Activated effector memory CD4-positive, alpha-beta T cell treated with anti-CD3 and anti-CD28 coated beads, Interleukin-2, amount 50 U/mL, for 16 hours (primary cell): ENCODE measurements at regions not wholly inside any gene's neighbourhood (a gene's known extent, or its start where the extent isn't known, plus 50 kb on each side); places are given as distances from the start of the nearest gene placed in this dataset.
"Not testable (repeated sequence)": the region's sequence is repeated elsewhere in the genome, so short reads cannot be mapped to it uniquely, and the experiment has no call there.

Experiments used
- DNase-seq: peaks from one replicate; pipeline ENCODE4 v3.0.0-alpha.2; 2020

GRCh38 chr5:99410386-99410785, 481.6 kb upstream of the CHD1 start:
- DNase-seq: not testable (repeated sequence)

- not testable (repeated sequence) for DNase-seq
Observed at GRCh38 chr5:99404764-99405302, 476.0 kb upstream of the CHD1 start.

GRCh38 chr5:99400571-99400970, 471.8 kb upstream of the CHD1 start:
- not testable (repeated sequence) for DNase-seq

- DNase-seq: no peak
Observed at GRCh38 chr5:99398976-99399375, 470.2 kb upstream of the CHD1 start.

- DNase-seq: no peak
Observed at GRCh38 chr5:99386406-99387077, 457.7 kb upstream of the CHD1 start.

- no peak for DNase-seq
Observed at GRCh38 chr5:99379187-99379586, 450.4 kb upstream of the CHD1 start.

GRCh38 chr5:99378443-99378842, 449.6 kb upstream of the CHD1 start:
- no peak for DNase-seq

GRCh38 chr5:99369797-99370593, 441.2 kb upstream of the CHD1 start:
- no peak for DNase-seq

GRCh38 chr5:99368726-99369125, 439.9 kb upstream of the CHD1 start:
- DNase-seq: no peak

- no peak for DNase-seq
Observed at GRCh38 chr5:99355881-99356280, 427.1 kb upstream of the CHD1 start.

GRCh38 chr5:99349787-99350186, 421.0 kb upstream of the CHD1 start:
- DNase-seq: no peak

- DNase-seq: no peak
Observed at GRCh38 chr5:99348597-99348996, 419.8 kb upstream of the CHD1 start.

GRCh38 chr5:99339758-99340157, 411.0 kb upstream of the CHD1 start:
- not testable (repeated sequence) for DNase-seq

GRCh38 chr5:99334936-99335335, 406.1 kb upstream of the CHD1 start:
- no peak for DNase-seq

- DNase-seq: no peak
Observed at GRCh38 chr5:99331061-99331460, 402.3 kb upstream of the CHD1 start.

- no peak for DNase-seq
Observed at GRCh38 chr5:99320436-99320835, 391.6 kb upstream of the CHD1 start.

- DNase-seq: no peak
Observed at GRCh38 chr5:99317136-99317535, 388.3 kb upstream of the CHD1 start.

- no peak for DNase-seq
Observed at GRCh38 chr5:99316484-99316883, 387.7 kb upstream of the CHD1 start.

- no peak for DNase-seq
Observed at GRCh38 chr5:99315413-99316183, 386.8 kb upstream of the CHD1 start.

- DNase-seq: no peak
Observed at GRCh38 chr5:99314721-99315120, 385.9 kb upstream of the CHD1 start.

- DNase-seq: no peak
Observed at GRCh38 chr5:99308131-99308530, 379.3 kb upstream of the CHD1 start.

- no peak for DNase-seq
Observed at GRCh38 chr5:99305045-99305580, 376.3 kb upstream of the CHD1 start.

- DNase-seq: no peak
Observed at GRCh38 chr5:99285606-99286005, 356.8 kb upstream of the CHD1 start.
